ENCODE measurements at regions not wholly inside any gene's neighbourhood (a gene's known extent, or its start where the extent isn't known, plus 50 kb on each side); places are given as distances from the start of the nearest gene placed in this dataset.
A peak's percentile ranks its signal among the peaks of the same experiment; 100 is the strongest.

- no peak for DNase-seq (ENCODE audit: low read depth)
- no peak for TF ChIP-seq CTCF (conservative IDR thresholded peaks at IDR 0.05; ENCODE audit: control insufficient read depth, insufficient read depth, low read depth, low read length)
- H3K4me3 ChIP-seq (ENCODE audit: control insufficient read depth, low read depth, low read length): no peak overlapping the region
These were observed 216.1 kb downstream of the HHIPL2 start for GRCh38 chr1:222331765-222332164.

- DNase-seq (ENCODE audit: low read depth): peak; percentile 10
- no peak for TF ChIP-seq CTCF (conservative IDR thresholded peaks at IDR 0.05; ENCODE audit: control insufficient read depth, insufficient read depth, low read depth, low read length)
- H3K4me3 ChIP-seq (ENCODE audit: control insufficient read depth, low read depth, low read length): no peak overlapping the region
These were observed 216.6 kb downstream of the HHIPL2 start for GRCh38 chr1:222331340-222331739.

DNA sequence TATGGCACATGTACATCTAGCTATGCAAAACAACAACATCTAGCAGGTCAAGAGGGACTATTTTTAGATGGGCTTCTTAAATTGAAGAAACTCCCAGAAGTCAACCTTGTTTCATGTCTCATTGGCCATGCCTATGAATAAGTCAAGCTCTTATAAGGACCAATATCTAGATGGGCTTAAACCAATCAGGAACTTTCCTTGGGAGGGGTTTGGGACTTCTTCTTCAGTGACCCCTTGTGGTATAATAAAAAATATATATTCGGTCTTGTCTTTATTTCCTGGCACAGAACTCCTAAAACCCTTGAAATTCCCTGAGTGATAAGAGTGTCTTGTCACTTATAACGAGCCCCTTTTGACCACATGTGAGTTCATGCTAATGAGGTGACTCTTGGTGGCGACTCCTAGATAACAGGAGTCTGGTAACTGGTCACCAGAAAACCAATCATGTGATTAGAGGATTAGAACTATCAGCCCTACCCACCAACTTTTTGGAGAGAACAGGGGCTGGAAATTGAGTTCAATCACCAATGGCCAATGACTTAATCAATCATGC, 218.3 kb downstream of the HHIPL2 start:
- no peak for TF ChIP-seq CTCF (conservative IDR thresholded peaks at IDR 0.05; ENCODE audit: control insufficient read depth, insufficient read depth, low read depth, low read length)
- H3K4me3 ChIP-seq (ENCODE audit: control insufficient read depth, low read depth, low read length): no peak overlapping the region
- DNase-seq (ENCODE audit: low read depth): peak; percentile 4

- H3K4me3 ChIP-seq (ENCODE audit: control insufficient read depth, low read depth, low read length): no peak overlapping the region
- DNase-seq (ENCODE audit: low read depth): no peak
- no peak for TF ChIP-seq CTCF (conservative IDR thresholded peaks at IDR 0.05; ENCODE audit: control insufficient read depth, insufficient read depth, low read depth, low read length)
These were observed 221.2 kb downstream of the HHIPL2 start for GRCh38 chr1:222326710-222327036.

DNA sequence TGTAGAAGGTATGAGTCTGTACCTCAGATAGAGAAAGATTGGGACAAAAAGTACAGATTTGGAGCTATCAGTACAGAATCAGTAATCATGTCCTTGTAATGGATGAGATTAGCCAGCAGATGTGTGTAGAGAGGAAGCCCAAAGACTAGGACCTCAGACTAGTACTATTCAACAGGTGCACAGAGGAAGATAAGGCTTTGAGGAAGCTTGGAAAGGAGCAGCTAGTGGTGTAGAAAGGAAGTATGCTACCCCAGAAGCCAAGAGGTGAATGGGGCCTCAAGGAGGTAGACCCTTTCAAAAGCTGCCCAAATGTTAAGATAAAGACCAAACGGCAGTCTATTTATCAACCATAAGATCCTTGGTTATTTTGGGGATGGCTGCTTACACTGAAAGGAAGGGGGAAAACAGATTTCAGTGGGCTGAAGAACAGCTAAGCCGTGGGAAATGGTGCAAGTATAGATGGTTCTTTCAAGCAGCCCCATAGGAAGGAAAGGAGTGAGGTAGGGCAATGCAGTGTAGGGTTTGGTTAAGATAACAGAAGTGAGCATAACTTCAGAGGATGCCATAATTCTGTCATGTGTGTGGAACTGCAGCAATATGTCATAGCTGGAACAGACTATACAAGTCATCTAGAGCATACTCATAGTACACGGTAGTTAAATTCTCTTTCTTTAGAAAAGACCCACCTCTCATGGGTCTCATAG, 221.7 kb downstream of the HHIPL2 start:
- no peak overlapping the region for H3K4me3 ChIP-seq (ENCODE audit: control insufficient read depth, low read depth, low read length)
- DNase-seq (ENCODE audit: low read depth): no peak
- no peak for TF ChIP-seq CTCF (conservative IDR thresholded peaks at IDR 0.05; ENCODE audit: control insufficient read depth, insufficient read depth, low read depth, low read length)

GRCh38 chr1:222325506-222325905, 222.4 kb downstream of the HHIPL2 start:
- H3K4me3 ChIP-seq (ENCODE audit: control insufficient read depth, low read depth, low read length): no peak overlapping the region
- DNase-seq (ENCODE audit: low read depth): no peak
- TF ChIP-seq CTCF (conservative IDR thresholded peaks at IDR 0.05; ENCODE audit: control insufficient read depth, insufficient read depth, low read depth, low read length): no peak

Measured in fibroblast of mammary gland (primary cell).